PC-3 (cell line): ENCODE measurements at regions not wholly inside any gene's neighbourhood (a gene's known extent, or its start where the extent isn't known, plus 50 kb on each side); places are given as distances from the start of the nearest gene placed in this dataset.

Experiments
- ATAC-seq: fragments of 200-7000 bp; cut with Tn5 transposase; 2 replicates; pipeline ENCODE4 v1.9.1; 2020; ENCODE audit warnings: mild to moderate bottlenecking, moderate library complexity
- BruUV-seq: library from RNA; stranded (reverse); fragments of 400-500 nt; replicated peaks from 2 replicates; lab custom pipeline; 2021; lab: Mats Ljungman, UMichigan
- CTCF ChIA-PET: fragments of 300-600 bp; sonication (Branson Sonifier 250); formaldehyde crosslinking; loops from one replicate; lab custom pipeline; 2022; ENCODE audit warnings: antibody characterized with exemption; lab: Charles Lee
- POLR2A ChIA-PET: fragments of 300-600 bp; sonication (Branson Sonifier 250); formaldehyde crosslinking; loops from one replicate; lab custom pipeline; 2022; ENCODE audit warnings: antibody characterized with exemption; ENCODE audit not compliant: unreplicated experiment; lab: Charles Lee
- DNase-seq: peaks from one replicate; pipeline ENCODE4 v3.0.0-alpha.2; 2015
- H2AFZ ChIP-seq: fragments of 300-600 bp; sonication (generic); 2 replicates; pipeline ENCODE4 v1.6.0; 2016; ENCODE audit warnings: antibody characterized with exemption, low read length
- H3F3A ChIP-seq: fragments of 300-600 bp; sonication (generic); one replicate; pipeline ENCODE4 v1.6.0; 2017; ENCODE audit warnings: antibody characterized with exemption, low read length, control low read depth, mild to moderate bottlenecking; ENCODE audit not compliant: unreplicated experiment
- H3K27ac ChIP-seq: fragments of 300-600 bp; sonication (generic); 2 replicates; pipeline ENCODE4 v1.5.1; 2016; ENCODE audit warnings: mild to moderate bottlenecking, low read length
- H3K27me3 ChIP-seq: fragments of 300-600 bp; sonication (generic); 2 replicates; pipeline ENCODE4 v1.6.1; 2016; ENCODE audit warnings: low read length, mixed read lengths
- H3K36me3 ChIP-seq: fragments of 300-600 bp; sonication (generic); 2 replicates; pipeline ENCODE4 v1.6.1; 2016; ENCODE audit warnings: low read depth, mixed run types, low read length, mixed read lengths
- H3K4me1 ChIP-seq: fragments of 300-600 bp; sonication (generic); 2 replicates; pipeline ENCODE4 v1.5.1; 2016; ENCODE audit warnings: low read length; ENCODE audit not compliant: insufficient read depth
- H3K4me2 ChIP-seq: fragments of 300-600 bp; sonication (generic); 2 replicates; pipeline ENCODE4 v1.6.0; 2016; ENCODE audit warnings: low read length
- H3K4me3 ChIP-seq: fragments of 300-600 bp; sonication (generic); 2 replicates; pipeline ENCODE4 v1.5.1; 2016; ENCODE audit warnings: mild to moderate bottlenecking, low read length, mixed read lengths
- H3K79me2 ChIP-seq: fragments of 300-600 bp; sonication (generic); 2 replicates; pipeline ENCODE4 v1.6.1; 2017; ENCODE audit warnings: low read length, mixed read lengths
- H3K9ac ChIP-seq: fragments of 300-600 bp; sonication (generic); 2 replicates; pipeline ENCODE4 v1.6.0; 2016; ENCODE audit warnings: mild to moderate bottlenecking, low read length
- H3K9me2 ChIP-seq: fragments of 300-600 bp; sonication (generic); replicated peaks from 2 replicates; pipeline ENCODE4 v1.6.1; 2016; ENCODE audit warnings: mixed run types, low read length, mixed read lengths
- H3K9me3 ChIP-seq: fragments of 300-600 bp; sonication (generic); 2 replicates; pipeline ENCODE4 v1.6.1; 2016; ENCODE audit warnings: low read length, mixed read lengths
- H4K20me1 ChIP-seq: fragments of 300-600 bp; sonication (generic); 2 replicates; pipeline ENCODE4 v1.6.1; 2016; ENCODE audit warnings: low read length, mixed read lengths
- EZH2 ChIP-seq: fragments of 300-600 bp; sonication (generic); IDR thresholded peaks from one replicate; pipeline ENCODE4 v1.6.1; 2017; ENCODE audit warnings: antibody characterized with exemption, mild to moderate bottlenecking, low read length; ENCODE audit not compliant: unreplicated experiment
- EZH2phosphoT487 ChIP-seq: fragments of 300-600 bp; sonication (generic); IDR thresholded peaks from 2 replicates; pipeline ENCODE4 v1.6.1; 2018; ENCODE audit warnings: mild to moderate bottlenecking, antibody characterized with exemption, low read length, borderline replicate concordance
- intact Hi-C: fragments of 100-400 bp; cut with micrococcal nuclease; formaldehyde crosslinking; loops from 2 replicates; pipeline ENCODE4 v1.9.0; 2023
- TF ChIP-seq, protein P1 (sequence below): fragments of 300-600 bp; sonication (generic); conservative IDR thresholded peaks from 2 replicates; pipeline ENCODE4 v1.5.1; 2017; ENCODE audit warnings: antibody characterized with exemption, low read depth, mild to moderate bottlenecking, low read length

- no peak for ATAC-seq
- intact Hi-C loops = loop anchor here (10.0 kb wide), 3 partner anchors 259 to 699 kb away; no protein-coding TSS in a partner anchor
- Histone ChIP-seq H3K79me2 (no peaks in the 10 kb centered on the region), H3K36me3 (no peaks in the 10 kb centered on the region), H4K20me1 (no peaks in the 10 kb centered on the region), H3K9me3 (no peaks in the 10 kb centered on the region), H3K4me2 (no peak overlapping the region), H3K4me1 (no peaks in the 10 kb centered on the region), H3K9ac (no peak overlapping the region), H3K27ac (no peak overlapping the region), H2AFZ (no peak overlapping the region), H3K4me3 (no peak overlapping the region), H3K27me3 (no peaks in the 10 kb centered on the region), H3F3A (no peaks in the 10 kb centered on the region), H3K9me2 (no peaks in the 10 kb centered on the region)
- TF ChIP-seq EZH2phosphoT487 (no peak), EZH2 (no peak)
- TF ChIP-seq, protein P1, sequence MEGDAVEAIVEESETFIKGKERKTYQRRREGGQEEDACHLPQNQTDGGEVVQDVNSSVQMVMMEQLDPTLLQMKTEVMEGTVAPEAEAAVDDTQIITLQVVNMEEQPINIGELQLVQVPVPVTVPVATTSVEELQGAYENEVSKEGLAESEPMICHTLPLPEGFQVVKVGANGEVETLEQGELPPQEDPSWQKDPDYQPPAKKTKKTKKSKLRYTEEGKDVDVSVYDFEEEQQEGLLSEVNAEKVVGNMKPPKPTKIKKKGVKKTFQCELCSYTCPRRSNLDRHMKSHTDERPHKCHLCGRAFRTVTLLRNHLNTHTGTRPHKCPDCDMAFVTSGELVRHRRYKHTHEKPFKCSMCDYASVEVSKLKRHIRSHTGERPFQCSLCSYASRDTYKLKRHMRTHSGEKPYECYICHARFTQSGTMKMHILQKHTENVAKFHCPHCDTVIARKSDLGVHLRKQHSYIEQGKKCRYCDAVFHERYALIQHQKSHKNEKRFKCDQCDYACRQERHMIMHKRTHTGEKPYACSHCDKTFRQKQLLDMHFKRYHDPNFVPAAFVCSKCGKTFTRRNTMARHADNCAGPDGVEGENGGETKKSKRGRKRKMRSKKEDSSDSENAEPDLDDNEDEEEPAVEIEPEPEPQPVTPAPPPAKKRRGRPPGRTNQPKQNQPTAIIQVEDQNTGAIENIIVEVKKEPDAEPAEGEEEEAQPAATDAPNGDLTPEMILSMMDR = no peak
- POLR2A ChIA-PET = no interaction called here
- CTCF ChIA-PET = no interaction called here
- no peak for DNase-seq
- BruUV-seq = no TSS peak
Observed at GRCh38 chr6:112785408-112785807, 438.3 kb downstream of the RFPL4B start.

DNA sequence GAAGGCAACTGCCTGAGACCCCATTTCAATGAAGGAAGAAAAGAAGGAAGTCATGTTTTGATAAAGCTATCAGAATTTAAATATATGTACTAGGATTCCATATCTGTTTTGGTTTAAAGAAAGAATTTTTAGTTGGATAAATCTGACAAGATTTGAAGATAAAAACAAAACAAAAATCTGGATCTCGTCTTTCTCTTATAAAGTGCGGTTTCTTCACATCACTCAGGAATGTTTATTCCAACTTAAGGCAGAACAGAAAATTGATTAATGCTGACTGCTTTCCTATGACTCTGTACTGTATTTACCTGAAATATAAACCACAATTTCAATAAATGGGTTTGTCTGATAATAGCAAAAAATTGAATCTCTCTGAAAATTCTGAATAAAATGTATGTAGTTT is 439.7 kb downstream of the RFPL4B start:
- H3K79me2 ChIP-seq = no peaks in the 10 kb centered on the region
- no peak overlapping the region for H3K4me3 ChIP-seq
- H3F3A ChIP-seq = no peaks in the 10 kb centered on the region
- ATAC-seq (no peak), DNase-seq (no peak)
- no peaks in the 10 kb centered on the region for H3K4me1 ChIP-seq
- H3K4me2 ChIP-seq = no peak overlapping the region
- H3K9ac ChIP-seq = no peak overlapping the region
- no peaks in the 10 kb centered on the region for H3K27me3 ChIP-seq
- no peak for TF ChIP-seq EZH2phosphoT487
- TF ChIP-seq, protein P1 = no peak
- TF ChIP-seq EZH2 = no peak
- H3K36me3 ChIP-seq = no peaks in the 10 kb centered on the region
- intact Hi-C loops = loop anchor here (10.0 kb wide), 3 partner anchors 258 to 698 kb away; no protein-coding TSS in a partner anchor
- ChIA-PET CTCF (no interaction called here), POLR2A (no interaction called here)
- H4K20me1 ChIP-seq = no peaks in the 10 kb centered on the region
- BruUV-seq = no TSS peak
- no peak overlapping the region for H2AFZ ChIP-seq
- no peaks in the 10 kb centered on the region for H3K9me3 ChIP-seq
- H3K27ac ChIP-seq = no peak overlapping the region
- no peaks in the 10 kb centered on the region for H3K9me2 ChIP-seq

DNA sequence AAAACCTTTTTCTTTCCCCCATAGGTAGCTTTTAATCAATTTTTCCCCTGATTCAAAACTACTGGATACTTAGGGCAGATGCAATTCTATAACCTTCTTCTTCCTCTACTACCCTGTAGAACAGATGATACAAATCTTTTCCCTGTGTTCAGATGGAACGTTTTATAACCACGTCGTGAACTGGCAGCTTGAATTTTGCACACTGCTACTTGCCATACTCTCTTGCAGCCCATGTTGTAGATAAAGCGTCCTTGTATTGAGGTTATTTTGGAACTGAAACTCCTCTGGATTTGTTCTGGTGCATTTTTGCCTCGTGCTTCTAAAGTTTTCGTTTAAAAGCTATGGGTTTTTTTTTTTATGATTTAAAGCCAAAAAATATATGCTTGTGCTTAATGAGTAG is 440.2 kb downstream of the RFPL4B start:
- ChIA-PET CTCF (no interaction called here), POLR2A (no interaction called here)
- Histone ChIP-seq H3K9me3 (no peaks in the 10 kb centered on the region), H3K4me3 (no peak overlapping the region), H3K9ac (no peak overlapping the region), H3K4me2 (no peak overlapping the region), H3K4me1 (no peaks in the 10 kb centered on the region), H3K27me3 (no peaks in the 10 kb centered on the region), H3K36me3 (no peaks in the 10 kb centered on the region), H4K20me1 (no peaks in the 10 kb centered on the region), H3F3A (no peaks in the 10 kb centered on the region), H3K9me2 (no peaks in the 10 kb centered on the region), H3K79me2 (no peaks in the 10 kb centered on the region), H2AFZ (no peak overlapping the region), H3K27ac (no peak overlapping the region)
- DNase-seq = no peak
- TF ChIP-seq, protein P1 = no peak
- no peak for TF ChIP-seq EZH2
- TF ChIP-seq EZH2phosphoT487 = no peak
- intact Hi-C loops = loop anchor here (10.0 kb wide), 3 partner anchors 257 to 697 kb away; no protein-coding TSS in a partner anchor
- no TSS peak for BruUV-seq
- no peak for ATAC-seq
